Activated CD4-positive, alpha-beta T cell treated with anti-CD3 and anti-CD28 coated beads for 24 hours (primary cell): ENCODE measurements at regions not wholly inside any gene's neighbourhood (a gene's known extent, or its start where the extent isn't known, plus 50 kb on each side); places are given as distances from the start of the nearest gene placed in this dataset.
"Not testable (repeated sequence)": the region's sequence is repeated elsewhere in the genome, so short reads cannot be mapped to it uniquely, and the experiment has no call there.

Experiments
- DNase-seq, 2 donors: peaks; one replicate each; pipeline ENCODE4 v3.0.0-alpha.2; 2020; ENCODE audit warnings: low read depth in 2 of 2

GRCh38 chr12:13442457-13442856 is 245.9 kb downstream of the EMP1 start:
- DNase-seq, result no peak

- no peak for DNase-seq
These were observed 244.3 kb downstream of the EMP1 start for GRCh38 chr12:13440844-13441243.

GRCh38 chr12:13437541-13437940 is 241.0 kb downstream of the EMP1 start:
- no peak for DNase-seq

- DNase-seq, result no peak
These were observed 240.3 kb downstream of the EMP1 start for GRCh38 chr12:13436696-13437391.

- DNase-seq, result no peak
These were observed 239.7 kb downstream of the EMP1 start for GRCh38 chr12:13436182-13436581.

GRCh38 chr12:13435235-13435933 is 238.9 kb downstream of the EMP1 start:
- no peak for DNase-seq

GRCh38 chr12:13433768-13434167 is 237.2 kb downstream of the EMP1 start:
- DNase-seq, result no peak

- no peak for DNase-seq
These were observed 234.5 kb downstream of the EMP1 start for GRCh38 chr12:13431041-13431440.

- DNase-seq, result no peak
These were observed 232.2 kb downstream of the EMP1 start for GRCh38 chr12:13428538-13429265.

- no peak for DNase-seq
These were observed 229.2 kb downstream of the EMP1 start for GRCh38 chr12:13425766-13426165.

- no peak for DNase-seq
These were observed 225.8 kb downstream of the EMP1 start for GRCh38 chr12:13422291-13422690.

- no peak for DNase-seq
These were observed 221.0 kb downstream of the EMP1 start for GRCh38 chr12:13417516-13417915.

- DNase-seq, result no peak
These were observed 214.8 kb downstream of the EMP1 start for GRCh38 chr12:13411287-13411686.

- no peak for DNase-seq
These were observed 209.6 kb downstream of the EMP1 start for GRCh38 chr12:13405961-13406703.

GRCh38 chr12:13404631-13405473 is 208.3 kb downstream of the EMP1 start:
- no peak for DNase-seq

GRCh38 chr12:13404111-13404628 is 207.6 kb downstream of the EMP1 start:
- no peak for DNase-seq

GRCh38 chr12:13391375-13391774 is 194.8 kb downstream of the EMP1 start:
- DNase-seq, result not testable (repeated sequence)

GRCh38 chr12:13390918-13391317 is 194.4 kb downstream of the EMP1 start:
- DNase-seq, result no peak

- no peak for DNase-seq
These were observed 193.9 kb downstream of the EMP1 start for GRCh38 chr12:13390381-13390861.

- no peak for DNase-seq
These were observed 190.6 kb downstream of the EMP1 start for GRCh38 chr12:13387101-13387500.
